HepG2 (cell line): ENCODE measurements at regions not wholly inside any gene's neighbourhood (a gene's known extent, or its start where the extent isn't known, plus 50 kb on each side); places are given as distances from the start of the nearest gene placed in this dataset.

ENCODE experiments used
- ATAC-seq: fragments of 200-7000 bp; cut with Tn5 transposase; 3 replicates; pipeline ENCODE4 v1.9.1; 2020; ENCODE audit warnings: mild to moderate bottlenecking, moderate library complexity
- BruUV-seq: library from RNA; stranded (reverse); fragments of 400-500 nt; replicated peaks from 2 replicates; lab custom pipeline; 2021; lab: Mats Ljungman, UMichigan
- CTCF ChIA-PET: fragments of 300-600 bp; formaldehyde crosslinking; extraction: SDS; loops from one replicate; lab custom pipeline; 2021; ENCODE audit warnings: low total read pairs, inconsistent platforms, low intra/inter-chr PET ratio; lab: Yijun Ruan, JAX
- POLR2A ChIA-PET: fragments of 350-600 bp; sonication (Branson Sonifier 250); formaldehyde crosslinking; loops from one replicate; lab custom pipeline; 2020; ENCODE audit warnings: antibody characterized with exemption, inconsistent platforms; lab: Yijun Ruan, JAX
- DNase-seq: peaks from one replicate; pipeline ENCODE4 v3.0.0-alpha.2; 2015; ENCODE audit warnings: low spot score
- FAIRE-seq: peaks from 3 replicates; lab custom pipeline; 2011; peaks lifted over from hg19 to GRCh38; lab: Jason Lieb, UNC
- H2AFZ ChIP-seq: one replicate; pipeline ENCODE4 v1.6.1; 2011; ENCODE audit warnings: low read length, inconsistent platforms
- H3K27ac ChIP-seq: fragments of 300-600 bp; 3 replicates; pipeline ENCODE4 v1.8.0; 2011; ENCODE audit warnings: mixed run types, mild to moderate bottlenecking, mixed read lengths, low read length, inconsistent platforms; ENCODE audit not compliant: insufficient read depth; ENCODE audit errors: extremely low read length
- H3K27me3 ChIP-seq, 2 experiments: fragments of 200-600 bp in 1 of 2; 2 replicates in 1 of 2; 3 replicates in 1 of 2; pipeline versions ENCODE4 v1.6.0 to v1.8.0; 2011; ENCODE audit warnings: low read length in 2 of 2, mild to moderate bottlenecking in 2 of 2, moderate library complexity in 2 of 2, inconsistent platforms in 1 of 2; ENCODE audit not compliant: insufficient read depth in 2 of 2, control insufficient read depth in 1 of 2
- H3K36me3 ChIP-seq, 2 experiments: fragments of 200-600 bp in 1 of 2; replicated peaks in 1 of 2; 2 replicates in 1 of 2; 3 replicates in 1 of 2; pipeline versions ENCODE4 v1.5.1 to v1.8.0; 2011; ENCODE audit warnings: low read length in 2 of 2, inconsistent platforms in 1 of 2; ENCODE audit not compliant: insufficient read depth in 2 of 2, control insufficient read depth in 1 of 2
- H3K4me1 ChIP-seq: 2 replicates; pipeline ENCODE4 v1.5.1; 2012; ENCODE audit warnings: low read length, inconsistent platforms; ENCODE audit not compliant: insufficient read depth
- H3K4me2 ChIP-seq: 2 replicates; pipeline ENCODE4 v1.6.0; 2011; ENCODE audit warnings: low read depth, low read length, inconsistent platforms
- H3K4me3 ChIP-seq, 3 experiments: fragments of 200-600 bp in 1 of 3; sonication (generic), shearing (Covaris generic) in 1 of 3; replicated peaks in 1 of 3; 2 replicates each; pipeline ENCODE4 v1.5.1; 2011 to 2016; ENCODE audit warnings: low read length in 3 of 3, inconsistent platforms in 2 of 3, low read depth in 2 of 3, mild to moderate bottlenecking in 2 of 3, control low read depth in 1 of 3, mixed read lengths in 1 of 3; ENCODE audit not compliant: insufficient read depth in 1 of 3
- H3K79me2 ChIP-seq: one replicate; pipeline ENCODE4 v1.6.1; 2011; ENCODE audit warnings: low read length, inconsistent platforms; ENCODE audit not compliant: insufficient read depth
- H3K9ac ChIP-seq: 2 replicates; pipeline ENCODE4 v1.6.0; 2011; ENCODE audit warnings: mild to moderate bottlenecking, low read depth, low read length, inconsistent platforms; ENCODE audit not compliant: insufficient read depth
- H3K9me3 ChIP-seq: 2 replicates; pipeline ENCODE4 v1.5.1; 2012; ENCODE audit warnings: mild to moderate bottlenecking, low read length
- H4K20me1 ChIP-seq: 2 replicates; pipeline ENCODE4 v1.6.0; 2011; ENCODE audit warnings: inconsistent platforms, mild to moderate bottlenecking, low read length, moderate library complexity; ENCODE audit not compliant: insufficient read depth
- CBX5 ChIP-seq: sonication (generic); formaldehyde crosslinking; IDR thresholded peaks from 2 replicates; pipeline ENCODE4 v1.4.0; 2020; ENCODE audit warnings: missing genetic modification reagents, borderline replicate concordance
- CEBPZ ChIP-seq: IDR thresholded peaks from 2 replicates; pipeline ENCODE4 v1.6.1; 2012; ENCODE audit warnings: low read length, improper control_type of control experiment
- ELK4 ChIP-seq: sonication (generic); formaldehyde crosslinking; IDR thresholded peaks from 2 replicates; pipeline ENCODE4 v1.9.0; 2021; ENCODE audit warnings: missing genetic modification reagents, borderline replicate concordance
- GLI4 ChIP-seq: sonication (generic); formaldehyde crosslinking; IDR thresholded peaks from 2 replicates; pipeline ENCODE4 v1.5.1; 2020; ENCODE audit warnings: missing genetic modification reagents, mild to moderate bottlenecking, moderate library complexity, borderline replicate concordance
- IRF9 ChIP-seq: sonication (generic); formaldehyde crosslinking; IDR thresholded peaks from 2 replicates; pipeline ENCODE4 v1.8.0; 2022; ENCODE audit warnings: missing genetic modification reagents, mild to moderate bottlenecking, borderline replicate concordance
- MIER3 ChIP-seq: IDR thresholded peaks from 2 replicates; pipeline ENCODE4 v1.6.1; 2016; ENCODE audit warnings: missing compliant biosample characterization, borderline replicate concordance
- NR0B2 ChIP-seq: sonication (generic); formaldehyde crosslinking; IDR thresholded peaks from 2 replicates; pipeline ENCODE4 v1.4.0; 2020; ENCODE audit warnings: mild to moderate bottlenecking, missing genetic modification reagents
- RBM22 ChIP-seq: fragments of 200-400 bp; formaldehyde crosslinking; optimal IDR thresholded peaks from 2 replicates; pipeline ENCODE3; 2017; ENCODE audit warnings: mild to moderate bottlenecking, low read length, moderate library complexity
- RELA ChIP-seq: sonication (generic); formaldehyde crosslinking; IDR thresholded peaks from 2 replicates; pipeline ENCODE4 v1.4.0; 2020; ENCODE audit warnings: missing genetic modification reagents
- SNAI1 ChIP-seq: sonication (generic); formaldehyde crosslinking; IDR thresholded peaks from 2 replicates; pipeline ENCODE4 v1.5.0; 2020; ENCODE audit warnings: mild to moderate bottlenecking, missing genetic modification reagents, borderline replicate concordance
- THAP8 ChIP-seq: sonication (generic); formaldehyde crosslinking; IDR thresholded peaks from 2 replicates; pipeline ENCODE4 v1.5.1; 2020; ENCODE audit warnings: missing genetic modification reagents, mild to moderate bottlenecking, borderline replicate concordance
- ZMAT5 ChIP-seq: sonication (generic); formaldehyde crosslinking; IDR thresholded peaks from 2 replicates; pipeline ENCODE4 v1.5.0; 2020; ENCODE audit warnings: mild to moderate bottlenecking, low read depth, missing genetic modification reagents, borderline replicate concordance
- ZNF260 ChIP-seq: sonication (generic); formaldehyde crosslinking; IDR thresholded peaks from 2 replicates; pipeline ENCODE4 v1.4.0; 2020; ENCODE audit warnings: missing genetic modification reagents, low read depth, mild to moderate bottlenecking, borderline replicate concordance
- ZNF33A ChIP-seq: sonication (generic); formaldehyde crosslinking; IDR thresholded peaks from 2 replicates; pipeline ENCODE4 v1.5.1; 2020; ENCODE audit warnings: missing genetic modification reagents, mild to moderate bottlenecking, moderate library complexity, borderline replicate concordance
- ZNF761 ChIP-seq: sonication (generic); formaldehyde crosslinking; conservative IDR thresholded peaks from 2 replicates; pipeline ENCODE4 v1.4.0; 2020; ENCODE audit warnings: mild to moderate bottlenecking, missing genetic modification reagents
- ZSCAN30 ChIP-seq: sonication (generic); formaldehyde crosslinking; IDR thresholded peaks from 2 replicates; pipeline ENCODE4 v1.5.0; 2020; ENCODE audit warnings: mild to moderate bottlenecking, missing genetic modification reagents
- WGBS: methylation state at CpG from one replicate; pipeline ENCODE4 v1.1.6; 2017; ENCODE audit warnings: low lambda C conversion rate; 5-methylcytosine and 5-hydroxymethylcytosine counted together
- in situ Hi-C: cut with HindIII; loops from 2 replicates; pipeline ENCODE4 v1.10.0; 2017; ENCODE audit warnings: low pct_unique_long_range_greater_than_20kb; ENCODE audit not compliant: extremely low pct_ligation_motif_present
- intact Hi-C: fragments of 100-400 bp; cut with micrococcal nuclease; formaldehyde crosslinking; loops from one replicate; pipeline ENCODE4 v1.10.0; 2022; ENCODE audit not compliant: unreplicated experiment

- Histone ChIP-seq H3K9me3 (no peaks in the 10 kb centered on the region), H4K20me1 (no peaks in the 10 kb centered on the region), H3K36me3 (no peaks in the 10 kb centered on the region), H3K27me3 (0 out of 5 replicates have a peak, but pooled peaks cover 0 to 2% of the 10 kb centered on the region in 2 experiments), H3K9ac (no peak overlapping the region), H3K4me3 (no peak overlapping the region), H3K79me2 (no peaks in the 10 kb centered on the region), H3K4me2 (no peak overlapping the region), H3K27ac (no peak overlapping the region), H3K4me1 (no peaks in the 10 kb centered on the region), H2AFZ (no peak overlapping the region)
- intact Hi-C loops (no loop called here), in situ Hi-C loops (no loop called here)
- ChIA-PET CTCF (no interaction called here), POLR2A (no interaction called here)
- FAIRE-seq (no peak), ATAC-seq (no peak), DNase-seq (no peak)
- WGBS = 33% methylated on average over 4 of the region's 4 CpGs
- BruUV-seq = no TSS peak
- TF ChIP-seq THAP8 (no peak), ZMAT5 (no peak), ZNF260 (no peak), ZSCAN30 (CRISPR knock-in tag) (no peak), CEBPZ (no peak), GLI4 (CRISPR knock-in tag) (no peak), ZNF33A (CRISPR knock-in tag) (no peak), ELK4 (CRISPR knock-in tag) (no peak), ZNF761 (no peak), NR0B2 (no peak), MIER3 (CRISPR knock-in tag) (no peak), RELA (CRISPR knock-in tag) (no peak), CBX5 (CRISPR knock-in tag) (no peak), IRF9 (CRISPR knock-in tag) (no peak), SNAI1 (CRISPR knock-in tag) (no peak), RBM22 (no peak)
Observed at GRCh38 chr7:21353388-21353780, 74.5 kb upstream of the SP4 start.
